Subcutaneous abdominal adipose tissue (tissue), 5 donors: ENCODE measurements at regions not wholly inside any gene's neighbourhood (a gene's known extent, or its start where the extent isn't known, plus 50 kb on each side); places are given as distances from the start of the nearest gene placed in this dataset.

Experiments
- H3K27ac ChIP-seq: one replicate; pipeline ENCODE4 v1.7.0; 2013; ENCODE audit warnings: low read depth, mild to moderate bottlenecking, inconsistent platforms, low read length, moderate library complexity
- H3K27me3 ChIP-seq, 5 donors: one replicate each; pipeline ENCODE4 v1.7.0; 2013; ENCODE audit warnings: low read length in 5 of 5, inconsistent platforms in 1 of 5; ENCODE audit not compliant: control insufficient read depth in 5 of 5, insufficient read depth in 4 of 5
- H3K36me3 ChIP-seq, 5 donors: one replicate each; pipeline ENCODE4 v1.7.0; 2013; ENCODE audit warnings: low read length in 5 of 5; ENCODE audit not compliant: control insufficient read depth in 5 of 5, insufficient read depth in 5 of 5
- H3K4me1 ChIP-seq, 5 donors: one replicate each; pipeline ENCODE4 v1.7.0; 2013; ENCODE audit warnings: low read length in 5 of 5, mild to moderate bottlenecking in 3 of 5, moderate library complexity in 1 of 5; ENCODE audit not compliant: control insufficient read depth in 5 of 5, insufficient read depth in 5 of 5
- H3K4me3 ChIP-seq, 5 donors: one replicate each; pipeline ENCODE4 v1.7.0; 2013; ENCODE audit warnings: low read length in 5 of 5, low read depth in 1 of 5
- H3K9ac ChIP-seq, 5 donors: one replicate each; pipeline ENCODE4 v1.7.0; 2013; ENCODE audit warnings: low read length in 5 of 5, mild to moderate bottlenecking in 4 of 5, moderate library complexity in 3 of 5
- H3K9me3 ChIP-seq, 5 donors: one replicate each; pipeline ENCODE4 v1.7.0; 2013; ENCODE audit warnings: low read length in 5 of 5; ENCODE audit not compliant: control insufficient read depth in 5 of 5
- donor health status: healthy.
- donor health status: healthy.
- donor health status: healthy.
- donor health status: healthy.
- donor health status: healthy.

GRCh38 chr14:22478670-22479069 lies 110.4 kb downstream of the DAD1 start:
- peak overlapping the region; percentile 62 for H3K27ac ChIP-seq
- no peak overlapping the region for H3K9ac ChIP-seq
- H3K36me3 ChIP-seq: no peaks in the 10 kb centered on the region
- H3K27me3 ChIP-seq: no peaks in the 10 kb centered on the region
- peaks cover 15 to 79% (median 50%) of the 10 kb centered on the region in 5 donors for H3K4me1 ChIP-seq
- no peak overlapping the region for H3K4me3 ChIP-seq
- H3K9me3 ChIP-seq: no peaks in the 10 kb centered on the region

- H3K9ac ChIP-seq: no peak overlapping the region
- H3K27me3 ChIP-seq: no peaks in the 10 kb centered on the region
- H3K9me3 ChIP-seq: no peaks in the 10 kb centered on the region
- H3K27ac ChIP-seq: peak overlapping the region; percentile 62
- H3K36me3 ChIP-seq: no peaks in the 10 kb centered on the region
- peaks cover 15 to 81% (median 50%) of the 10 kb centered on the region in 5 donors for H3K4me1 ChIP-seq
- no peak overlapping the region for H3K4me3 ChIP-seq
Observed at GRCh38 chr14:22478247-22478646, 110.8 kb downstream of the DAD1 start.

GRCh38 chr14:22477569-22478194 lies 111.3 kb downstream of the DAD1 start:
- no peak overlapping the region for H3K4me3 ChIP-seq
- no peaks in the 10 kb centered on the region for H3K36me3 ChIP-seq
- no peaks in the 10 kb centered on the region for H3K9me3 ChIP-seq
- no peaks in the 10 kb centered on the region for H3K27me3 ChIP-seq
- peak overlapping the region; percentile 26 for H3K27ac ChIP-seq
- peaks cover 15 to 83% (median 50%) of the 10 kb centered on the region in 5 donors for H3K4me1 ChIP-seq
- H3K9ac ChIP-seq: no peak overlapping the region

- no peaks in the 10 kb centered on the region for H3K27me3 ChIP-seq
- H3K4me3 ChIP-seq: no peak overlapping the region
- H3K36me3 ChIP-seq: no peaks in the 10 kb centered on the region
- no peak overlapping the region for H3K9ac ChIP-seq
- no peaks in the 10 kb centered on the region for H3K9me3 ChIP-seq
- peaks cover 12 to 78% (median 45%) of the 10 kb centered on the region in 5 donors for H3K4me1 ChIP-seq
- peak overlapping the region; percentile 26 for H3K27ac ChIP-seq
Observed at GRCh38 chr14:22476887-22477286, 112.1 kb downstream of the DAD1 start.

GRCh38 chr14:22476005-22476751 lies 112.8 kb downstream of the DAD1 start:
- no peaks in the 10 kb centered on the region for H3K36me3 ChIP-seq
- no peak overlapping the region for H3K4me3 ChIP-seq
- no peaks in the 10 kb centered on the region for H3K27me3 ChIP-seq
- peaks cover 12 to 75% (median 45%) of the 10 kb centered on the region in 5 donors for H3K4me1 ChIP-seq
- H3K9me3 ChIP-seq: no peaks in the 10 kb centered on the region
- H3K9ac ChIP-seq: no peak overlapping the region
- H3K27ac ChIP-seq: peak overlapping the region; percentile 26

- no peak overlapping the region for H3K9ac ChIP-seq
- no peak overlapping the region for H3K27ac ChIP-seq
- no peaks in the 10 kb centered on the region for H3K36me3 ChIP-seq
- H3K4me3 ChIP-seq: no peak overlapping the region
- H3K9me3 ChIP-seq: no peaks in the 10 kb centered on the region
- H3K27me3 ChIP-seq: no peaks in the 10 kb centered on the region
- peaks cover 12 to 71% (median 42%) of the 10 kb centered on the region in 5 donors for H3K4me1 ChIP-seq
Observed at GRCh38 chr14:22475381-22475780, 113.6 kb downstream of the DAD1 start.

- H3K27me3 ChIP-seq: no peaks in the 10 kb centered on the region
- no peak overlapping the region for H3K27ac ChIP-seq
- H3K36me3 ChIP-seq: no peaks in the 10 kb centered on the region
- H3K4me1 ChIP-seq: peaks cover 12 to 71% (median 39%) of the 10 kb centered on the region in 5 donors
- no peak overlapping the region for H3K4me3 ChIP-seq
- no peak overlapping the region for H3K9ac ChIP-seq
- H3K9me3 ChIP-seq: no peaks in the 10 kb centered on the region
Observed at GRCh38 chr14:22474730-22475351, 114.2 kb downstream of the DAD1 start.

GRCh38 chr14:22472935-22473854 lies 115.8 kb downstream of the DAD1 start:
- Histone ChIP-seq H3K4me1 (peaks cover 6 to 64% (median 36%) of the 10 kb centered on the region in 5 donors), H3K27me3 (no peaks in the 10 kb centered on the region), H3K36me3 (no peaks in the 10 kb centered on the region), H3K9ac (no peak overlapping the region), H3K9me3 (no peaks in the 10 kb centered on the region), H3K4me3 (no peak overlapping the region), H3K27ac (no peak overlapping the region)

GRCh38 chr14:22472466-22472865 lies 116.6 kb downstream of the DAD1 start:
- Histone ChIP-seq H3K27ac (no peak overlapping the region), H3K36me3 (no peaks in the 10 kb centered on the region), H3K27me3 (no peaks in the 10 kb centered on the region), H3K9ac (no peak overlapping the region), H3K4me1 (peaks cover 2 to 61% (median 34%) of the 10 kb centered on the region in 5 donors), H3K4me3 (no peak overlapping the region), H3K9me3 (no peaks in the 10 kb centered on the region)
